Muscle layer of duodenum (tissue), 2 donors: ENCODE measurements at regions not wholly inside any gene's neighbourhood (a gene's known extent, or its start where the extent isn't known, plus 50 kb on each side); places are given as distances from the start of the nearest gene placed in this dataset.
"Not testable (repeated sequence)": the region's sequence is repeated elsewhere in the genome, so short reads cannot be mapped to it uniquely, and the experiment has no call there.

Source experiments
- H3K27ac ChIP-seq: one replicate; pipeline ENCODE4 v1.7.0; 2013; ENCODE audit warnings: mild to moderate bottlenecking, low read length
- H3K27me3 ChIP-seq: one replicate; pipeline ENCODE4 v1.7.0; 2013; ENCODE audit warnings: low read depth, mild to moderate bottlenecking, control low read depth, low read length
- H3K36me3 ChIP-seq, 2 donors: one replicate each; pipeline ENCODE4 v1.7.0; 2013; ENCODE audit warnings: low read length in 2 of 2, control low read depth in 1 of 2, mild to moderate bottlenecking in 1 of 2; ENCODE audit not compliant: insufficient read depth in 2 of 2, control insufficient read depth in 1 of 2
- H3K4me1 ChIP-seq, 2 donors: one replicate each; pipeline ENCODE4 v1.7.0; 2013; ENCODE audit warnings: low read length in 2 of 2, mild to moderate bottlenecking in 2 of 2, control low read depth in 1 of 2, moderate library complexity in 1 of 2; ENCODE audit not compliant: insufficient read depth in 2 of 2, control insufficient read depth in 1 of 2
- H3K4me3 ChIP-seq, 2 donors: one replicate each; pipeline ENCODE4 v1.7.0; 2013; ENCODE audit warnings: low read length in 2 of 2, low read depth in 1 of 2, mild to moderate bottlenecking in 1 of 2
- H3K9me3 ChIP-seq, 2 donors: one replicate each; pipeline ENCODE4 v1.7.0; 2013; ENCODE audit warnings: low read length in 2 of 2, control low read depth in 1 of 2, mild to moderate bottlenecking in 1 of 2; ENCODE audit not compliant: control insufficient read depth in 1 of 2
- donor health status: healthy.

- Histone ChIP-seq H3K9me3 (no peaks in the 10 kb centered on the region), H3K27me3 (no peaks in the 10 kb centered on the region), H3K36me3 (no peaks in the 10 kb centered on the region), H3K4me1 (no peaks in the 10 kb centered on the region), H3K4me3 (no peak overlapping the region), H3K27ac (no peak overlapping the region)
These were observed 174.4 kb upstream of the FBXO11 start for GRCh38 chr2:48080534-48081316.

GRCh38 chr2:48081317-48081628 is 175.0 kb upstream of the FBXO11 start:
- H3K27me3 ChIP-seq: no peaks in the 10 kb centered on the region
- no peaks in the 10 kb centered on the region for H3K4me1 ChIP-seq
- H3K36me3 ChIP-seq: no peaks in the 10 kb centered on the region
- no peak overlapping the region for H3K27ac ChIP-seq
- no peak overlapping the region for H3K4me3 ChIP-seq
- no peaks in the 10 kb centered on the region for H3K9me3 ChIP-seq

- Histone ChIP-seq H3K36me3 (no peaks in the 10 kb centered on the region), H3K9me3 (no peaks in the 10 kb centered on the region), H3K4me1 (no peaks in the 10 kb centered on the region), H3K27ac (no peak overlapping the region), H3K27me3 (no peaks in the 10 kb centered on the region), H3K4me3 (no peak overlapping the region)
These were observed 179.6 kb upstream of the FBXO11 start for GRCh38 chr2:48085888-48086287.

- H3K36me3 ChIP-seq: no peaks in the 10 kb centered on the region
These were observed 182.7 kb upstream of the FBXO11 start for GRCh38 chr2:48088994-48089393.

GRCh38 chr2:48089644-48090043 is 183.3 kb upstream of the FBXO11 start:
- H3K27me3 ChIP-seq: no peaks in the 10 kb centered on the region
- no peaks in the 10 kb centered on the region for H3K4me1 ChIP-seq
- peaks cover 0 to 3% of the 10 kb centered on the region in 2 donors for H3K9me3 ChIP-seq
- no peak overlapping the region for H3K4me3 ChIP-seq
- no peak overlapping the region for H3K27ac ChIP-seq
- no peaks in the 10 kb centered on the region for H3K36me3 ChIP-seq

More at GRCh38 chr2:48088994-48089393, 182.7 kb upstream of the FBXO11 start:
- peaks cover 0 to 3% of the 10 kb centered on the region in 2 donors for H3K9me3 ChIP-seq
- H3K27me3 ChIP-seq: no peaks in the 10 kb centered on the region
- H3K4me1 ChIP-seq: no peaks in the 10 kb centered on the region
- no peak overlapping the region for H3K4me3 ChIP-seq
- no peak overlapping the region for H3K27ac ChIP-seq

GRCh38 chr2:48092846-48093803 is 186.8 kb upstream of the FBXO11 start:
- Histone ChIP-seq H3K9me3 (peaks cover 0 to 3% of the 10 kb centered on the region in 2 donors), H3K36me3 (no peaks in the 10 kb centered on the region), H3K27me3 (no peaks in the 10 kb centered on the region), H3K4me3 (no peak overlapping the region), H3K4me1 (no peaks in the 10 kb centered on the region), H3K27ac (peak overlapping the region; percentile 6)

GRCh38 chr2:48096765-48097164 is 190.5 kb upstream of the FBXO11 start:
- H3K4me1 ChIP-seq, H3K27me3 ChIP-seq, H3K36me3 ChIP-seq, H3K27ac ChIP-seq, H3K4me3 ChIP-seq, H3K9me3 ChIP-seq: not testable (repeated sequence)

GRCh38 chr2:48098539-48098938 is 192.2 kb upstream of the FBXO11 start:
- Histone ChIP-seq H3K36me3 (no peaks in the 10 kb centered on the region), H3K27ac (no peak overlapping the region), H3K4me1 (no peaks in the 10 kb centered on the region), H3K9me3 (peaks cover 0 to 7% of the 10 kb centered on the region in 2 donors), H3K4me3 (no peak overlapping the region), H3K27me3 (no peaks in the 10 kb centered on the region)

- Histone ChIP-seq H3K27ac (no peak overlapping the region), H3K36me3 (no peaks in the 10 kb centered on the region), H3K4me1 (peaks cover 0 to 17% of the 10 kb centered on the region in 2 donors), H3K4me3 (no peak overlapping the region), H3K9me3 (peaks cover 0 to 7% of the 10 kb centered on the region in 2 donors), H3K27me3 (no peaks in the 10 kb centered on the region)
These were observed 198.1 kb upstream of the FBXO11 start for GRCh38 chr2:48104418-48104817.

GRCh38 chr2:48105848-48106247 is 199.6 kb upstream of the FBXO11 start:
- Histone ChIP-seq H3K27ac (no peak overlapping the region), H3K9me3 (no peaks in the 10 kb centered on the region), H3K36me3 (no peaks in the 10 kb centered on the region), H3K4me3 (no peak overlapping the region), H3K27me3 (no peaks in the 10 kb centered on the region), H3K4me1 (peaks cover 0 to 17% of the 10 kb centered on the region in 2 donors)

GRCh38 chr2:48107326-48107925 is 201.1 kb upstream of the FBXO11 start:
- H3K36me3 ChIP-seq: no peaks in the 10 kb centered on the region
- H3K27ac ChIP-seq: no peak overlapping the region
- H3K4me3 ChIP-seq: peak overlapping the region in 1 of 2 donors; percentile 14
- no peaks in the 10 kb centered on the region for H3K27me3 ChIP-seq
- H3K9me3 ChIP-seq: no peaks in the 10 kb centered on the region
- peaks cover 0 to 23% of the 10 kb centered on the region in 2 donors for H3K4me1 ChIP-seq
